ENCODE measurements at regions not wholly inside any gene's neighbourhood (a gene's known extent, or its start where the extent isn't known, plus 50 kb on each side); places are given as distances from the start of the nearest gene placed in this dataset.
"Not testable (repeated sequence)": the region's sequence is repeated elsewhere in the genome, so short reads cannot be mapped to it uniquely, and the experiment has no call there.

DNA sequence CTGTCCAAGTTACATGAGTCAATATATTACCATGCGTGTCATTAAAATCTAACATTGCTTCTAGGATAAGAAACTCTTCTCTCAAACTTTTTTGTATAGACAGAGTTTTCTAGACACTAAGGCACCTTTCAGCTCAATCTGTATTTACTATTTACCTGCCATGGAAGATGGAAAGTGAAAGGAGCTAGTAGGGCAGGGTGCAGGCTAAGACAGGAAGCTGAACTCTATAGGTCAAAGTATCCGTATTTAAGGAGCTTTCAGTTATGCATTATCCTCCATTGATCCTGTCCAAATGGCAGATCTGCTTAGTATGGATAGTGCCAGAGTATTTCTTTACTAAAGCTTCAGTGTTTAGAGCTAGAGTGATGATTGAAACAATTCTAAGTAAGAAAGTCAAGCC is 612.8 kb downstream of the IPMK start:
- H3K4me1 ChIP-seq (ENCODE audit: control insufficient read depth, insufficient read depth, low read length, unreplicated experiment) = no peaks in the 10 kb centered on the region
- H2AFZ ChIP-seq (ENCODE audit: low read length, unreplicated experiment) = no peak overlapping the region
- no peaks in the 10 kb centered on the region for H3K79me2 ChIP-seq (ENCODE audit: control insufficient read depth, insufficient read depth, low read length, unreplicated experiment)
- peaks cover 67% of the 10 kb centered on the region for H3K27me3 ChIP-seq (ENCODE audit: insufficient read depth, low read length)
- H3K36me3 ChIP-seq (ENCODE audit: insufficient read depth, low read length) = no peaks in the 10 kb centered on the region
- H3K27ac ChIP-seq (ENCODE audit: low read depth, low read length) = no peak overlapping the region
- no peak overlapping the region for H3K4me3 ChIP-seq (ENCODE audit: low read depth, low read length)

DNA sequence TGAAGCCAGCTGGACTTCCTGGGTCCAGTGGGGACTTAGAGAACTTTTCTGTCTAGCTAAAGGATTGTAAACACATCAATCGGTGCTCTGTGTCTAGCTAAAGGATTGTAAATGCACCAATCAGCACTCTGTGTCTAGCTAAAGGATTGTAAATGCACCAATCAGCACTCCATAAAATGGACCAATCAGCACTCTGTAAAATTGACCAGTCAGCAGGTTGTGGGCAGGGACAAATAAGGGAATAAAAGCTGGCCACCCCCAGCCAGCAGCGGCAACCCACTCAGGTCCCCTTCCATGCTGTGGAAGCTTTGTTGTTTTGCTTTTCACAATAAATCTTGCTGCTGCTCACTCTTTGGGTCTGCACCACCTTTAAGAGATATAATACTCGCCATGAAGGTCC is 622.6 kb downstream of the IPMK start:
- H3K27me3 ChIP-seq (ENCODE audit: insufficient read depth, low read length); H3K36me3 ChIP-seq (ENCODE audit: insufficient read depth, low read length); H3K27ac ChIP-seq (ENCODE audit: low read depth, low read length): not testable (repeated sequence)

GRCh38 chr10:57638411-57638810 is 629.3 kb downstream of the IPMK start:
- Histone ChIP-seq H3K36me3 (ENCODE audit: insufficient read depth, low read length) (no peaks in the 10 kb centered on the region), H3K4me1 (ENCODE audit: control insufficient read depth, insufficient read depth, low read length, unreplicated experiment) (no peaks in the 10 kb centered on the region), H3K4me3 (ENCODE audit: low read depth, low read length) (no peak overlapping the region), H2AFZ (ENCODE audit: low read length, unreplicated experiment) (no peak overlapping the region), H3K79me2 (ENCODE audit: control insufficient read depth, insufficient read depth, low read length, unreplicated experiment) (no peaks in the 10 kb centered on the region), H3K27ac (ENCODE audit: low read depth, low read length) (no peak overlapping the region), H3K27me3 (ENCODE audit: insufficient read depth, low read length) (peaks cover 4% of the 10 kb centered on the region; the same call in 1 of the 2 replicates)

More for the DNA sequence above, 622.6 kb downstream of the IPMK start:
- H3K4me1 ChIP-seq (ENCODE audit: control insufficient read depth, insufficient read depth, low read length, unreplicated experiment); H3K79me2 ChIP-seq (ENCODE audit: control insufficient read depth, insufficient read depth, low read length, unreplicated experiment); H2AFZ ChIP-seq (ENCODE audit: low read length, unreplicated experiment); H3K4me3 ChIP-seq (ENCODE audit: low read depth, low read length): not testable (repeated sequence)

DNA sequence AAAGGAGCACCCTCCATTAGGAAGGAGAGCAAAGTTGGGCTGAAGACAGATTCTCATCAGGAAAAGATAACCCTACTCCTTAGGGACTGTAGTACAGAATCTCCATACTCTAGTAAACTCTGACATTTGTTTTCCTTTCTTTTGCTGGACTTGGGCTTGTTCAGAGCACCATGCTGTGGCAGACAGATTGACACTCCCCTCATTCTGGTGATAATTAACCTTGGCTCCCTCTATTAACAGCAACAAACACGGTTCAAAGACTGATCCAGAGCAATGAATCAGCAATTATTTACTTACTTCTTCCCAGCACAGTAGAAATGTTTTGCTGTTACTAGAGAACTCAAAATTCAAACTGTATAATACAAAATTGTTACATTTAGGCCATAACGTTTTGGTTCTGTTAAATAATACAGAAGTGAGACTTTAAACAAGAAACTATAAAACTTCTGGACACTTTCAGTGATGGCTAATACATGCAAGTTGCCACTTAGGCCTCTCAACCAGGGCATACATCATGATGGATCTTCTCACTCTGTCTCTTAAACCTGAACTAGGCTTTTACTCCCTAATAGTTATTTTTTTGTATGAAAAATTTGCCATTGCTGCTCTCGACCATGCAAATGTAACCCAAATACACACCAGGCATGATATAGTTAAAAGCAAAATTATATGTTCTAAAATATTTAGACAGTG is 639.0 kb downstream of the IPMK start:
- Histone ChIP-seq H3K36me3 (ENCODE audit: insufficient read depth, low read length) (no peaks in the 10 kb centered on the region), H3K79me2 (ENCODE audit: control insufficient read depth, insufficient read depth, low read length, unreplicated experiment) (no peaks in the 10 kb centered on the region), H2AFZ (ENCODE audit: low read length, unreplicated experiment) (no peak overlapping the region)

DNA sequence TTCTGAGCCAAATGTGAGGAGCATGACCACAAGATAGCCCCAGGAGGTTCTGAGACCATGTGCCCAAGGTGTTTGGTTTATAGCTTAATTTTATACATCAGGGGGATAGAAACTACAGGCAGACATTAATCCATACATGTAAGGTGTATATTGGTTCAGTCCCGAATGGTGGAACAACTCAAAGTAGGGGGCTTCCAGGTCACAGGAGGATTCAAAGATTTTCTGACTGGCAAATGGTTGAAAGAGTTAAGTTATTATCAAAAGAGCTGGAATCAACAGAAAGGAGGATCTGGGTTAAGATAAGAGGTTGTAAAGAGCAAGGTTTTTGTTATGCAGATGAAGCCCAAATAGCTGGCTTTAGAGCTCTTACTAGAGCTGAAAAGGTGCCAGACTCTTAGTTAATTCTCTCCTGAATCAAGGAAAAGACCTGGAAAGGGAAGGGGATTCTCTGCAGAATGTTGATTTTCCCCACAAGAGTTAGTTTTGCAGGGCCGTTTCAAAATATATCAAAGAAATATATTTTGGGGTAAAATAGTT is 640.0 kb downstream of the IPMK start:
- Histone ChIP-seq H3K36me3 (ENCODE audit: insufficient read depth, low read length) (no peaks in the 10 kb centered on the region), H3K4me1 (ENCODE audit: control insufficient read depth, insufficient read depth, low read length, unreplicated experiment) (no peaks in the 10 kb centered on the region), H3K27ac (ENCODE audit: low read depth, low read length) (no peak overlapping the region), H3K4me3 (ENCODE audit: low read depth, low read length) (no peak overlapping the region), H2AFZ (ENCODE audit: low read length, unreplicated experiment) (no peak overlapping the region), H3K79me2 (ENCODE audit: control insufficient read depth, insufficient read depth, low read length, unreplicated experiment) (no peaks in the 10 kb centered on the region), H3K27me3 (ENCODE audit: insufficient read depth, low read length) (peaks cover 19% of the 10 kb centered on the region; the same call in 1 of the 2 replicates)

More for the DNA sequence above, 639.0 kb downstream of the IPMK start:
- Histone ChIP-seq H3K4me1 (ENCODE audit: control insufficient read depth, insufficient read depth, low read length, unreplicated experiment) (no peaks in the 10 kb centered on the region), H3K27me3 (ENCODE audit: insufficient read depth, low read length) (peaks cover 19% of the 10 kb centered on the region; the same call in 1 of the 2 replicates), H3K27ac (ENCODE audit: low read depth, low read length) (no peak overlapping the region), H3K4me3 (ENCODE audit: low read depth, low read length) (no peak overlapping the region)

GRCh38 chr10:57624856-57625592 is 642.7 kb downstream of the IPMK start:
- no peak overlapping the region for H2AFZ ChIP-seq (ENCODE audit: low read length, unreplicated experiment)
- no peak overlapping the region for H3K4me3 ChIP-seq (ENCODE audit: low read depth, low read length)
- H3K79me2 ChIP-seq (ENCODE audit: control insufficient read depth, insufficient read depth, low read length, unreplicated experiment) = no peaks in the 10 kb centered on the region
- no peaks in the 10 kb centered on the region for H3K4me1 ChIP-seq (ENCODE audit: control insufficient read depth, insufficient read depth, low read length, unreplicated experiment)
- peaks cover 19% of the 10 kb centered on the region; the same call in 1 of the 2 replicates for H3K27me3 ChIP-seq (ENCODE audit: insufficient read depth, low read length)
- no peaks in the 10 kb centered on the region for H3K36me3 ChIP-seq (ENCODE audit: insufficient read depth, low read length)
- no peak overlapping the region for H3K27ac ChIP-seq (ENCODE audit: low read depth, low read length)

- peaks cover 19% of the 10 kb centered on the region; the same call in 1 of the 2 replicates for H3K27me3 ChIP-seq (ENCODE audit: insufficient read depth, low read length)
- no peak overlapping the region for H3K27ac ChIP-seq (ENCODE audit: low read depth, low read length)
- H3K4me3 ChIP-seq (ENCODE audit: low read depth, low read length) = no peak overlapping the region
- H3K4me1 ChIP-seq (ENCODE audit: control insufficient read depth, insufficient read depth, low read length, unreplicated experiment) = no peaks in the 10 kb centered on the region
- H2AFZ ChIP-seq (ENCODE audit: low read length, unreplicated experiment) = no peak overlapping the region
- H3K36me3 ChIP-seq (ENCODE audit: insufficient read depth, low read length) = no peaks in the 10 kb centered on the region
- H3K79me2 ChIP-seq (ENCODE audit: control insufficient read depth, insufficient read depth, low read length, unreplicated experiment) = no peaks in the 10 kb centered on the region
Measured at GRCh38 chr10:57624066-57624465, 643.6 kb downstream of the IPMK start.

- Histone ChIP-seq H3K27ac (ENCODE audit: low read depth, low read length) (no peak overlapping the region), H3K4me3 (ENCODE audit: low read depth, low read length) (no peak overlapping the region), H3K79me2 (ENCODE audit: control insufficient read depth, insufficient read depth, low read length, unreplicated experiment) (no peaks in the 10 kb centered on the region), H3K4me1 (ENCODE audit: control insufficient read depth, insufficient read depth, low read length, unreplicated experiment) (no peaks in the 10 kb centered on the region), H3K27me3 (ENCODE audit: insufficient read depth, low read length) (peaks cover 13% of the 10 kb centered on the region; the same call in 1 of the 2 replicates), H2AFZ (ENCODE audit: low read length, unreplicated experiment) (no peak overlapping the region), H3K36me3 (ENCODE audit: insufficient read depth, low read length) (no peaks in the 10 kb centered on the region)
Measured at GRCh38 chr10:57621466-57621865, 646.2 kb downstream of the IPMK start.

DNA sequence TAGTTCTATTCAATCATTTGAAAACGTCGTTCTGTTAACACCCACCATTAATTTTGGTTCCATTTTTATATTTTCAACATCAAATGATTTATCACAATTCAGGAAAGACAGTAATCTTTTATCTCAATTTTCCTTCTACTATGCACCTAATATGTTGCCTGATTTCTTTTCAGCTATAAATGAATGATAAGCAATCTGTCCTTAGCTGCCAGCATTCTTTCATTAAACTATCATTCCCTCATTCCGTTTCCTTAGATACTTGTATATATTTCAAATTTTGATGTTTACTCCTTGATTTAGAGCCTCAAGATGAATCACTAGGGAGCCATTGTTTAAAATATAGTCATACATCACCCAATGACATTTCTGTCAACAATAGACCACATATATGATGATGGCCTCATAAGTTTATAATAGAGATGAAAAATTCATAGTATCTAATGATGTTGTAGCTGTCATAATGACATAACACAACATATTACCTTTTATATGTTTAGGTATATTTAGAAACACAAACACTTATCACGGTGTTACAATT is 661.7 kb downstream of the IPMK start:
- H3K4me3 ChIP-seq (ENCODE audit: low read depth, low read length) = no peak overlapping the region
- H3K27me3 ChIP-seq (ENCODE audit: insufficient read depth, low read length) = peaks cover 9% of the 10 kb centered on the region; the same call in 1 of the 2 replicates
- H2AFZ ChIP-seq (ENCODE audit: low read length, unreplicated experiment) = no peak overlapping the region
- no peaks in the 10 kb centered on the region for H3K79me2 ChIP-seq (ENCODE audit: control insufficient read depth, insufficient read depth, low read length, unreplicated experiment)
- H3K4me1 ChIP-seq (ENCODE audit: control insufficient read depth, insufficient read depth, low read length, unreplicated experiment) = no peaks in the 10 kb centered on the region
- no peaks in the 10 kb centered on the region for H3K36me3 ChIP-seq (ENCODE audit: insufficient read depth, low read length)
- H3K27ac ChIP-seq (ENCODE audit: low read depth, low read length) = no peak overlapping the region

GRCh38 chr10:57599440-57599839 is 668.3 kb downstream of the IPMK start:
- Histone ChIP-seq H2AFZ (ENCODE audit: low read length, unreplicated experiment) (no peak overlapping the region), H3K4me3 (ENCODE audit: low read depth, low read length) (no peak overlapping the region), H3K27ac (ENCODE audit: low read depth, low read length) (no peak overlapping the region), H3K27me3 (ENCODE audit: insufficient read depth, low read length) (peaks cover 36% of the 10 kb centered on the region), H3K79me2 (ENCODE audit: control insufficient read depth, insufficient read depth, low read length, unreplicated experiment) (no peaks in the 10 kb centered on the region), H3K36me3 (ENCODE audit: insufficient read depth, low read length) (no peaks in the 10 kb centered on the region), H3K4me1 (ENCODE audit: control insufficient read depth, insufficient read depth, low read length, unreplicated experiment) (no peaks in the 10 kb centered on the region)

Data from ACC112 (cell line).